ENCODE measurements at regions not wholly inside any gene's neighbourhood (a gene's known extent, or its start where the extent isn't known, plus 50 kb on each side); places are given as distances from the start of the nearest gene placed in this dataset.

DNA sequence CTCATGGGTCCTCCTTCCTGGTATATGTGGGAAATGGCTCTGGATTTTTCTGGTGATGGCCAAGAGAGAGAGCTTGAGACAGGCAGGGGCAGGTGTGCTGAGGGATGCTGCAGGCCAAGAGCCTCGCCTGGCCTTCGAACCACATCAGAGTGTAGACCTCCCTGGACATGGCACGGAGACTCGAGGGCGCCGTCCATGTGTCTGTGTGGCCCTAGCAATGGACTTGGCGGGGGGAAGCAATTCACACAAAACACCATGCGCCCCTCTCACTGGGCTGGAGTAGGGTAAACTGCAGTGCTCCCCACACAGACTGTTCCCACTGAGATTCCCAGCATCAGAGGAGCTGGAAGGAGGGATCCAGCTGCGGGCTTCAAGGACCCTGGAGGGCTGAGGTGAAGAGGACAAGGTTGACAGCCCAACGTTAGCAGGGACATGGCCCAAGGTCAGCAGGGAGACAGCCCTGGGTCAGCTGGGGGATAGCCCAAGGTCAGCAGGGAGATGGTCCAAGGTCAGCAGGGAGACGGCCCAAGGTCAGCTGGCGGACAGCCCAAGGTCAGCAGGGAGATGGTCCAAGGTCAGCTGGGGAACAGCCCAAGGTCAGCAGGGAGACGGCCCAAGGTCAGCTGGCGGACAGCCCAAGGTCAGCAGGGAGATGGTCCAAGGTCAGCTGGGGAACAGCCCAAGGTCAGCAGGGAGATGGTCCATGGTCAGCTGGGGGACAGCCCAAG is 75.4 kb upstream of the HDAC4 start:
- CTCF ChIA-PET = no interaction called here
- H3K9me3 Mint-ChIP-seq = no peaks in the 10 kb centered on the region
- Histone ChIP-seq H3K4me3 (ENCODE audit: control insufficient read depth in 1 of 2, extremely low read depth in 1 of 2, low read length in 1 of 2) (no peak overlapping the region), H3K36me3 (ENCODE audit: control insufficient read depth in 2 of 2, extremely low read depth in 1 of 2, insufficient read depth in 1 of 2, low read length in 1 of 2) (no peaks in the 10 kb centered on the region), H3K27me3 (replicated peaks in 1 of 2; ENCODE audit: control insufficient read depth in 2 of 2, extremely low read depth in 1 of 2, insufficient read depth in 2 of 2, low read length in 1 of 2) (peaks cover 0 to 11% of the 10 kb centered on the region in 2 experiments), H3K4me1 (ENCODE audit: control insufficient read depth in 1 of 2, extremely low read depth in 1 of 2, insufficient read depth in 2 of 2, low read length in 2 of 2) (no peaks in the 10 kb centered on the region), H3K9me3 (no peaks in the 10 kb centered on the region), H3K27ac (ENCODE audit: low read length) (no peak overlapping the region)
- DNase-seq (no peak), ATAC-seq (replicated peaks in 1 of 4) (no peak)
- no peak overlapping the region for H3K4me3 Mint-ChIP-seq
- POLR2A ChIA-PET = no interaction called here
- H3K36me3 Mint-ChIP-seq = no peaks in the 10 kb centered on the region
- WGBS (ENCODE audit: insufficient coverage) = 92% methylated on average over 8 of the region's 14 CpGs
- no peaks in the 10 kb centered on the region for H3K4me1 Mint-ChIP-seq
- H3K27ac Mint-ChIP-seq = no peak overlapping the region
- H3K27me3 Mint-ChIP-seq = no peaks in the 10 kb centered on the region

DNA sequence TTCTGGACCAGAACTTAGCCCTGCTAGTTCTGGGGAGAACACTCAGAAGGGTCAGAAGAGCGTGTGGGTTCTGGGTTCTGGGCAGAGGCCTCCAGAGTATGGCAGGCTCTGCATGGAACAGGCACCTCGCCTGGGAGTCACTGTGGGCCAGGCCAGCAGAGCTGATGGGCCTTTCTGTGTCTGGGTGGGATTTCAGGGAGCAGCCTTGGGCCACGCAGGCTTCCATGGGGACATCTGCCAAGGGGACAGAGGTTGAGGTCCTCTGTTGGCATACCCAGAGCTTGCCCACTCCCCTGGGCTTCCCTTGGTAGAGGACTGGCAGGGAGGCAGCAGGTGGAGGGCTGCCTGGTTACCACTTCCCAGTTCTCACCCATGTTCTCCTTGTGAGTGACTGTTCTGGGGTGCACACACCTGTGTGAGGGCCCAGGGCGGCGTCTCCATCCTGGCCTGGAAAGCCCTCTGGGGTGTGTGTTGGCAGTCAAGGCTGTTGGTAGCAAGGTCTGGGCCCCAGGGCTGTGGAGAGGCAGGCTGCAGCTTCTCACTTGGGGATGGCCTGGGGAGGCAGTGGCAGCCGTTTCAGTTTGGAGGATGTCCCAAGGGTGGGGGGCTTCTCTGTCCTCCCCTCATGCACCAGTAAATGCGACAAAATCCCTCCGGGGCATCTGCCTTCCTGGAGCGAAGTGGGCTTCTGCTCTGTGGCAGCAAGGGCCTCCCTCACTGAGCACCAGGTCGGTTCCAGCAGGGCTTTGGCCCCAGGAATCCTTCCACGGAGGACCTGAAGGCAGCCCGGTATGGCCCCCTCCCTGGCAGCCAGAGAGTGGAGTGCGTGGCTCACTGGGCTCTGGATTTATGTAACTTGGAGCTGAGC is 74.6 kb upstream of the HDAC4 start:
- ChIA-PET CTCF (no interaction called here), POLR2A (no interaction called here)
- H3K36me3 ChIP-seq (ENCODE audit: control insufficient read depth in 2 of 2, extremely low read depth in 1 of 2, insufficient read depth in 1 of 2, low read length in 1 of 2) = no peaks in the 10 kb centered on the region
- no peak overlapping the region for H3K4me3 ChIP-seq (ENCODE audit: control insufficient read depth in 1 of 2, extremely low read depth in 1 of 2, low read length in 1 of 2)
- ATAC-seq (replicated peaks in 1 of 4) (no peak), DNase-seq (no peak)
- no peak overlapping the region for H3K27ac Mint-ChIP-seq
- no peaks in the 10 kb centered on the region for H3K9me3 Mint-ChIP-seq
- H3K27me3 Mint-ChIP-seq = no peaks in the 10 kb centered on the region
- whole genome bisulfite sequencing (ENCODE audit: insufficient coverage) = 73% methylated on average over 9 of the region's 13 CpGs
- peaks cover 0 to 11% of the 10 kb centered on the region in 2 experiments for H3K27me3 ChIP-seq (replicated peaks in 1 of 2; ENCODE audit: control insufficient read depth in 2 of 2, extremely low read depth in 1 of 2, insufficient read depth in 2 of 2, low read length in 1 of 2)
- no peaks in the 10 kb centered on the region for H3K9me3 ChIP-seq
- no peaks in the 10 kb centered on the region for H3K36me3 Mint-ChIP-seq
- no peaks in the 10 kb centered on the region for H3K4me1 ChIP-seq (ENCODE audit: control insufficient read depth in 1 of 2, extremely low read depth in 1 of 2, insufficient read depth in 2 of 2, low read length in 2 of 2)
- no peaks in the 10 kb centered on the region for H3K4me1 Mint-ChIP-seq
- no peak overlapping the region for H3K4me3 Mint-ChIP-seq
- H3K27ac ChIP-seq (ENCODE audit: low read length) = no peak overlapping the region

DNA sequence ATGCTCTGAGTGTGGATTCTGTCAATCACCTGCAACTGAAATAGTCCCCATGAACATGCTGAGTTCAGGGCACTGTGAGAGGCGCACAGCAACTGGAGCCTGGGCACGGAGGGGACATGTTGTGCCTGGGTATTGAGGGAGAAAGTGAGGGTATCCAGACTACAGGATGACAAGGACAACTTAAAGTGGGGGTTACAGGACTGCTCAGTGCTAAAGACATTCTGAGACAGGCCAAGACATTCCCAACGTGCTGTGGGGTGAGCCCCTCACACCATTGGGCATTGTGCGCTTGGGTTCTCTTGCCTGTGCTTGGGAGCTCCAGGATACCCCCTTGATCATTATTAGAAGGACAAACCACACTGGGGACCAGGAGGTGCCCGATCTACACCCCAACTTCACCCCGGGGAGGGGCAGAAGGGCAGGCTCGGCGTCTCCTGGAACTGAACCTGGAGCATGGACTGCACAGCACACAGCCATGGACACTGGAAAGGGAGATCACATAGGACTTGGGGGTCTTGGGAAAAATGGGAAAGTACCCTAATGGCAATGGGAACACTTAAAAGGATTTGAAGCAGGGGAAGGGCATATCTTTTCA is 72.5 kb upstream of the HDAC4 start:
- POLR2A ChIA-PET = no interaction called here

DNA sequence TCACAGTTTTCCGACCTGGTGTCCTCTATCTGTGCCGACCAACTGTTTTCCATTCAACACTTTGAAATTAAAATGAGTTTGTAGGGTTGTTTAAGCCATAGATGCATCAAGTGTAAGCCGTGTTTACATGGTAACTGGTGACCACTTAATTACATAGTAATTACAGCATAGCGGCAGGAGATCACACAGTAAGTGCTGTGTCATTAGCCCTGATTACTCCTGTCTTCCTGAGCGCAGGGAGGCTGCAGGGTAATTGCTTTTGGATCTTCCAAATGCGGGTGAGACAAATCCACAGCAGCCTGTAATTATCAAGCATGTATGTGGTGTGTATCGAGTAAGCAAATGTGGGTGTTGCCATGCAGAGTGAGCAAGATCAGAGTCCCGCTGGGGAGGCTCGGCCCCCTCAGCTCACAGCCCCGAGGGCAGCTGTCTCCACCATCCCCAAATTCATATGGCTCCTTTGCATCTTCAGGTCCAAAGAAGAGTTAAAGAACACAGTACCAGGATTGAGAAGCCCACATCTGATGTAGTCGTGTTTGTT is 71.5 kb upstream of the HDAC4 start:
- Histone ChIP-seq H3K9me3 (no peaks in the 10 kb centered on the region), H3K27ac (ENCODE audit: low read length) (no peak overlapping the region), H3K4me3 (ENCODE audit: control insufficient read depth in 1 of 2, extremely low read depth in 1 of 2, low read length in 1 of 2) (no peak overlapping the region), H3K4me1 (ENCODE audit: control insufficient read depth in 1 of 2, extremely low read depth in 1 of 2, insufficient read depth in 2 of 2, low read length in 2 of 2) (no peaks in the 10 kb centered on the region), H3K36me3 (ENCODE audit: control insufficient read depth in 2 of 2, extremely low read depth in 1 of 2, insufficient read depth in 1 of 2, low read length in 1 of 2) (no peaks in the 10 kb centered on the region), H3K27me3 (replicated peaks in 1 of 2; ENCODE audit: control insufficient read depth in 2 of 2, extremely low read depth in 1 of 2, insufficient read depth in 2 of 2, low read length in 1 of 2) (peaks cover 0 to 19% of the 10 kb centered on the region in 2 experiments)
- Mint-ChIP-seq H3K27me3 (no peaks in the 10 kb centered on the region), H3K27ac (no peak overlapping the region), H3K9me3 (no peaks in the 10 kb centered on the region), H3K4me1 (no peaks in the 10 kb centered on the region), H3K4me3 (no peak overlapping the region), H3K36me3 (no peaks in the 10 kb centered on the region)
- no peak for ATAC-seq (replicated peaks in 1 of 4)
- DNase-seq = no peak
- CTCF ChIA-PET = no interaction called here
- POLR2A ChIA-PET = no interaction called here
- 79% methylated on average over 3 of the region's 11 CpGs for whole genome bisulfite sequencing (ENCODE audit: insufficient coverage)

More for the DNA sequence above, 72.5 kb upstream of the HDAC4 start:
- CTCF ChIA-PET = no interaction called here
- H3K4me3 ChIP-seq (ENCODE audit: control insufficient read depth in 1 of 2, extremely low read depth in 1 of 2, low read length in 1 of 2) = no peak overlapping the region
- no peaks in the 10 kb centered on the region for H3K9me3 ChIP-seq
- DNase-seq (peak in 1 of 35 experiments; percentile 0), ATAC-seq (replicated peaks in 1 of 4) (no peak)
- Mint-ChIP-seq H3K4me3 (no peak overlapping the region), H3K27ac (no peak overlapping the region), H3K36me3 (no peaks in the 10 kb centered on the region), H3K27me3 (no peaks in the 10 kb centered on the region), H3K4me1 (no peaks in the 10 kb centered on the region), H3K9me3 (no peaks in the 10 kb centered on the region)
- H3K27me3 ChIP-seq (replicated peaks in 1 of 2; ENCODE audit: control insufficient read depth in 2 of 2, extremely low read depth in 1 of 2, insufficient read depth in 2 of 2, low read length in 1 of 2) = peaks cover 0 to 14% of the 10 kb centered on the region in 2 experiments
- no peak overlapping the region for H3K27ac ChIP-seq (ENCODE audit: low read length)
- no peaks in the 10 kb centered on the region for H3K4me1 ChIP-seq (ENCODE audit: control insufficient read depth in 1 of 2, extremely low read depth in 1 of 2, insufficient read depth in 2 of 2, low read length in 2 of 2)
- no peaks in the 10 kb centered on the region for H3K36me3 ChIP-seq (ENCODE audit: control insufficient read depth in 2 of 2, extremely low read depth in 1 of 2, insufficient read depth in 1 of 2, low read length in 1 of 2)
- 82% methylated on average over 6 of the region's 8 CpGs for WGBS (ENCODE audit: insufficient coverage)

DNA sequence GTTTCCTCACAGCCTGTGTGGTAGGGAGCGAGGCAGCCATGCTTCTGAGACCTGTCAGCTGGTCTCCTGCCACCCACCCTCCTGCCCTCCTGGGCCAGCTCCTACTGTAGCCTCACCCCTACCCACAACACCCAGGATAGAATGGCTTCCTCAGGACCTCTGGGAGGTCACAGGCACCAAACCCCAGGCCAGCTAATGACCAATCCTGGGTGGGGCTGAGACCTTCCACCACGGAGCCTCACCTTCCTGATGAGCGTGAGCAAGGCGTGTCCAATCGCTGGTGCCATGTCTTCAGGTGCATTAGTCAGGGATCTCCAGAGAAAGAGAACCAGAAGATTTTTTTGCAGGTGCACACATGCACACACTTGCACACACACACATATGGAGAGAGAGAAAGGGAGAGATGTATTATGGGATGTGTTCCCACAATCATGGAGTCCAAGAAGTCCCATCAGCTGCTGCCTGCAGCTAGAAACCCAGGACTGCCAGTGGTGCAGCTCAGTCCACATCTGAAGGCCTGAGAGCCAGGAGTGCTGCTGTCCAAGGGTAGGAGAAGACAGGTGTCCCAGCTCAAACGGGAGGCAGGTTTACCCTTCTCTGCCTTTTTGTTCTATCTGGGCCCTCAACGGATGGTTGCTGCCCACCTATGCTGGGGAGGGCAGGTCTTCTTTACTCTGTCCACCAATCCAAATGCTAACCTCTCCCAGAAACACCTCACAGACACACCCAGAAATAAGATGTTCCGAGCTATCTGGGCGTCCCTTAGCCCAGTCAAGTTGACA is 70.4 kb upstream of the HDAC4 start:
- ChIA-PET CTCF (no interaction called here), POLR2A (no interaction called here)
- Histone ChIP-seq H3K36me3 (ENCODE audit: control insufficient read depth in 2 of 2, extremely low read depth in 1 of 2, insufficient read depth in 1 of 2, low read length in 1 of 2) (no peaks in the 10 kb centered on the region), H3K9me3 (no peaks in the 10 kb centered on the region), H3K27me3 (replicated peaks in 1 of 2; ENCODE audit: control insufficient read depth in 2 of 2, extremely low read depth in 1 of 2, insufficient read depth in 2 of 2, low read length in 1 of 2) (peaks cover 0 to 19% of the 10 kb centered on the region in 2 experiments), H3K27ac (ENCODE audit: low read length) (no peak overlapping the region), H3K4me1 (ENCODE audit: control insufficient read depth in 1 of 2, extremely low read depth in 1 of 2, insufficient read depth in 2 of 2, low read length in 2 of 2) (no peaks in the 10 kb centered on the region), H3K4me3 (ENCODE audit: control insufficient read depth in 1 of 2, extremely low read depth in 1 of 2, low read length in 1 of 2) (no peak overlapping the region)
- H3K9me3 Mint-ChIP-seq = no peaks in the 10 kb centered on the region
- ATAC-seq (replicated peaks in 1 of 4) = no peak
- H3K4me3 Mint-ChIP-seq = no peak overlapping the region
- H3K36me3 Mint-ChIP-seq = no peaks in the 10 kb centered on the region
- DNase-seq = peak in 2 of 35 experiments; percentile 4 to 12
- no peaks in the 10 kb centered on the region for H3K4me1 Mint-ChIP-seq
- no peak overlapping the region for H3K27ac Mint-ChIP-seq
- no peaks in the 10 kb centered on the region for H3K27me3 Mint-ChIP-seq
- 83% methylated on average over 2 of the region's 9 CpGs for whole genome bisulfite sequencing (ENCODE audit: insufficient coverage)
